Urinary bladder (tissue), 3 donors: ENCODE measurements at regions not wholly inside any gene's neighbourhood (a gene's known extent, or its start where the extent isn't known, plus 50 kb on each side); places are given as distances from the start of the nearest gene placed in this dataset.
A peak's percentile ranks its signal among the peaks of the same experiment; 100 is the strongest.

Experiments
- DNase-seq: peaks from one replicate; pipeline ENCODE4 v3.0.0-alpha.2; 2015; ENCODE audit errors: extremely low spot score
- H3K27ac ChIP-seq: one replicate; pipeline ENCODE4 v1.5.1; 2013; ENCODE audit warnings: low read depth, mild to moderate bottlenecking, moderate library complexity
- H3K36me3 ChIP-seq: one replicate; pipeline ENCODE4 v1.6.1; 2013; ENCODE audit warnings: mild to moderate bottlenecking, moderate library complexity; ENCODE audit not compliant: insufficient read depth
- H3K4me1 ChIP-seq: one replicate; pipeline ENCODE4 v1.6.1; 2013; ENCODE audit warnings: mild to moderate bottlenecking, moderate library complexity; ENCODE audit not compliant: insufficient read depth
- H3K4me3 ChIP-seq: one replicate; pipeline ENCODE4 v1.5.1; 2013; ENCODE audit warnings: low read depth, low read length
- WGBS: extraction: QIAGEN DNeasy Blood & Tissue Kit; methylation state at CpG from one replicate; pipeline ENCODE4 v1.1.7; 2013; 5-methylcytosine and 5-hydroxymethylcytosine counted together
- donor health status: healthy with polysubstance abuse.
- donor health status: healthy.

DNA sequence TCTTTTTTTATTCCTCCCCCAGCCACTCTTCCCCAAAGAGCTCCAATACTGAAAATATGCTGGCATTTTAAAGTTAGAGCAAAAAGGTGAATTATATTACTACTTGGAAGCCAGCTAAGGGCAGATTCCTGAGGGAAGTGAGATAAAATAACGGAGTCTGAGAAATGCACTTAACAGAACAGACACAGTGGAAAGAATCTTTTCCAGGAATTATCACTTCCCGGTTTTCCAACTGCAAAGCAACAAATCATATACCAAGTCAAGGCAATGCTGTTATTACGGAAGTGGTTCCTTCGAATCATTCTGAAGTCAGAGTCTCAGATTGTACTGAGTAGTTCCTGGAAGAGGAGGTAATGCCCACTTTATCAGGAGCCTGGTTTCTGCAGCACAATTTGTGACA, 435.0 kb upstream of the SPRED2 start:
- no peak overlapping the region for H3K27ac ChIP-seq
- H3K36me3 ChIP-seq, result no peaks in the 10 kb centered on the region
- H3K4me1 ChIP-seq, result no peaks in the 10 kb centered on the region
- no peak overlapping the region for H3K4me3 ChIP-seq
- peak; percentile 31 for DNase-seq
- WGBS, result 50% methylated on average over 4 of the region's 4 CpGs

DNA sequence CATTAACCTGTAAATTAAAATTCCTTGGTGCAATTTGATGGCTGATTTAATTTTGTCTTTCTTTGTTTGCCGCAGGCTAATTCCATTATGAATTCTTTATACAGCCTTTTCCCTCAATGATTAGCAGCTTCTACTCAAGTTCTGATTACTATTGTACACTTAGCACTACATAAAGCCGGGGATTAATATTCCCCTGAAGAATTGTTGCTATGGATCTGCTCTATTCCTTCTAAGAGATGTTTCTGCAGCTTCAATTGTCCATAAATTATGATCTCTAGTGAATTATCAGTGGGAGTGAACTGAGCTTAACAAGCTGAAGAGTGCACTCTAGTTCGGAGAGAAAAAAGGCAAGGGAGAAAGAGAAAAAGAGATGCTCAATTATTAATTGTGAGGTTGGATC, 433.7 kb upstream of the SPRED2 start:
- WGBS, result 82% methylated on average over 3 of the region's 3 CpGs
- DNase-seq, result no peak
- no peak overlapping the region for H3K27ac ChIP-seq
- H3K36me3 ChIP-seq, result no peaks in the 10 kb centered on the region
- no peak overlapping the region for H3K4me3 ChIP-seq
- no peaks in the 10 kb centered on the region for H3K4me1 ChIP-seq

DNA sequence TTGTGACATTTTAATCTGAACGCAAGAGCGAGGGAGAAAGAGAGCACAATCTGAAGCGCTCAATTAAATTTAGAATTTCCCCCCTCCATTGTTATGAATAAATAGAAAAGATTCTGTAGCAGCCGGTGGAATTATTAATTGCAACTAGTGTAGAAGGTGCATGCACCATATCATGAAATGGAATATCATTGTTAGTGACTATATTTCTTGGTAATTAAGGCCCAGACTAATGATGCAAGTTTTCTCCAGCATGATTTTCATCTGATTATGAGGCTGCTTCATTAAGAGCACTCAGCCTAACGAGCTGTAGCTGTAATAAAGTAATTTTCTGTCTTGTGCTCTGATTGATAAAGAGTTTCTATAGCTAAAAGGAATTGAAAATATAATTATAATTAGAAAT, 432.2 kb upstream of the SPRED2 start:
- H3K4me1 ChIP-seq, result no peaks in the 10 kb centered on the region
- no peak overlapping the region for H3K27ac ChIP-seq
- no peak overlapping the region for H3K4me3 ChIP-seq
- DNase-seq, result no peak
- H3K36me3 ChIP-seq, result no peaks in the 10 kb centered on the region
- WGBS, result 94% methylated on average over 5 of the region's 5 CpGs

DNA sequence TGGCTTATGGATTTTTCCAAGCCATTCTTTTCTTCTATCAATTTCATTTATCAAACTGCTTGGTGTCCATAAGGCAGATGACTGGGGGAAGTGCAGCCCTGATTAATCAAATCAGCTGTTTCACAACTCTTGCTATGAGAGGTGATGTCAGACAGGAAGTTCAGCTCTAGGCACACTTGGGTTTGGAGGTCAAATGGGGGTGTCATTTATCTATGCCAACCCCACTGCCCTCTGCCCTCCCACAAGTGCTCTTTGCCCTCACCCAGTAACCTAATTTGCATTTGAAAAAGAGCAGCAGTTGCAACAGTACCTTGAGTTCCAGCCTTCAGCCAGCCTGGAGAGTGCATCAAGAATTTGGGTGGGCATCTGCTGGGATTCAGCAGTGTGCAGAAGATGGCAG, 431.3 kb upstream of the SPRED2 start:
- Histone ChIP-seq H3K27ac (no peak overlapping the region), H3K4me1 (no peaks in the 10 kb centered on the region), H3K4me3 (no peak overlapping the region), H3K36me3 (no peaks in the 10 kb centered on the region)
- DNase-seq, result no peak

DNA sequence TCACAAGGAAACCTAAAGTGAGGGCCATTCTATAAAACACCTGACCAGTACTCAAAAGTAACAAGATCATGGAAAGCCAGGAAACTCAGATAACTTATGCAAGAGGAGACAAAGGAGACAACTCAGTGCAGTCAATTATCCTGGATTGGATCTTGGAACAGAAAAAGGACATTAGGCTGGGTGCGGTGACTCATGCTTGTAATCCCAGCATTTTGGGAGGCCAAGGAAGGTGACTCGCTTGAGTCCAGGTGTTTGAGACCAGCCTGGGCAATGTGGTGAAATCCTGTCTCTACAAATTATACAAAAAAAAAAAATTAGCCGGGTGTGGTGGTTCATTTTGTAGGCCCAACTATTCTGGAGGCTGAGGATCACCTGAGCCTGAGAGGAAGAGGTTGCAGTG, 424.5 kb upstream of the SPRED2 start:
- no peak for DNase-seq
- H3K4me3 ChIP-seq, result no peak overlapping the region
- 95% methylated on average over 3 of the region's 3 CpGs for WGBS
- no peaks in the 10 kb centered on the region for H3K36me3 ChIP-seq
- H3K27ac ChIP-seq, result no peak overlapping the region
- no peaks in the 10 kb centered on the region for H3K4me1 ChIP-seq

DNA sequence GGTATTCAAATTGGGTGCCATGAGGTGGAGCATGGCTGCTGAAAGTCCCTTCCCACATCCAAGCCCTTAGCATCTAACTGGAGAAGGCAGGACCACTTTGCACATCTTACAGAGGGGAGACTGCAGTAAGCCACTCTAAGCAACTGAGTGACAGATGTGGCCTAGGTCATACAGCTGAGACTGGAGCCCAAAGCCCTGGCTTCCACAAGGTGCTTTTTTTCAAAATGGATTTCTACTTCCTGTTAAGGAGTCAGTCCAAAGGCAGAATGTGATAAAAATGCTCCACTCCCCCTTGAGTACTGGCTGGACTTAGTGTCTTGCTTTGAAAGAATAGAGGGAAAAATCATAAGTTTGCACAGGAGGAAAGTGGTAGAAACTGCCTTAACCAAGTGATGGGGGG, 424.0 kb upstream of the SPRED2 start:
- H3K4me3 ChIP-seq, result no peak overlapping the region
- no peak for DNase-seq
- H3K36me3 ChIP-seq, result no peaks in the 10 kb centered on the region
- H3K27ac ChIP-seq, result no peak overlapping the region
- H3K4me1 ChIP-seq, result no peaks in the 10 kb centered on the region

DNA sequence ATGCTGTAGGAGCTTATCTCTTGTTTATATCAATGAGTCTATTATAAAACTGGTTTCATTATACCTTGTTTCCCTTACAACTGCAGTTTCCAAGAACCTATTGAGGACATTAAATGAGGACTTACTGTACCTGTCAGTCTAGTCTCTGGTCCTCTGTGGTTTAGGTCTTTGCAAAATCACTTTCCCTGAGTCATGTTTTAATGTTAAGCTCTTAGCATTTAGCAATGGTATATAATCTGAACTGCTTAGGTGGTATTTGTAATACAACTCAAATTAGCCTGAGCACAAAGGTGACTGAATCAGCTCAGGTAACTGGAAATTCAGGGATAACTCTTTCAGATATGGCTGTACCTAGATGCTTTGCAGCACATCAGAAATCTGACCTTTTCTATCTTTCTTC, 418.3 kb upstream of the SPRED2 start:
- DNase-seq, result no peak
- Histone ChIP-seq H3K36me3 (no peaks in the 10 kb centered on the region), H3K4me1 (no peaks in the 10 kb centered on the region), H3K4me3 (no peak overlapping the region), H3K27ac (no peak overlapping the region)

- no peaks in the 10 kb centered on the region for H3K4me1 ChIP-seq
- H3K36me3 ChIP-seq, result no peaks in the 10 kb centered on the region
- WGBS, result 70% methylated on average over 9 of the region's 9 CpGs
- no peak for DNase-seq
- no peak overlapping the region for H3K4me3 ChIP-seq
- H3K27ac ChIP-seq, result no peak overlapping the region
Measured at GRCh38 chr2:65846989-65847678, 414.7 kb upstream of the SPRED2 start.

DNA sequence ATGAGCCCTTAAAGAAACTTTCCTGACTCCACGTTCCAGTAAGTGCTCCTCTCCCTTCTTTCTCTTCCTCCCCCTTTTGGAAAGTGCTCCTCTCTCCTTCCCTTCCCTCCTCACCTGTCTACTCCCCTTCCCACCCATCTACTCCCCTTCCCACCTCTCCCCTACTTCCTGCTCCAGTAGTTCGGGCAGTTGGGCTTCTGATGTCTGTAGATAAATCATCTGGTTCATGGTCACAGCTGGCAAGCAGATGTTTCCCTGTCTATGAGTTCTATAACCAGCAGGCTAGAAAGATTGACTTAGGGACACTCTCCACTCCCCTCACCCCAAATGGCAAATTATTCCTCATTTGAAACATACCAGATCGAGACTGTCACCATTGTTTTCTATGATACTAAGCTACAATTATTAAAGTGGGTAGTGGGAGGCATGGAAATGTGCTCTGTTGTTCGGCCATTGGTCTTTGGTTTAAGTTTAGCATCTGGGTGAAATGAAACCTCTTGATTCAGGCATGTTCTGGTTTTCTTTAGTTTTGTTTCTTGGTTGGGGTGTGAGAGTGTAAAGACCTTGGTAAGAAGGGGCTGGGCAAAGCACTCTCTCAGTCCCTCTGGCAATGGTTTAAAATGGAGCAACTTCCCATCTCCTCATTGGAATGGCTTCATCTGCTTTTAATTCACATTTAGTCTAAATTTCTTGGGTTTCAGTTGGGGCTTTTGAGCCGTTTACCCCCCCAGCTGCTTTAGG, 413.2 kb upstream of the SPRED2 start:
- 74% methylated on average over 5 of the region's 5 CpGs for WGBS
- Histone ChIP-seq H3K4me3 (no peak overlapping the region), H3K4me1 (no peaks in the 10 kb centered on the region), H3K36me3 (no peaks in the 10 kb centered on the region), H3K27ac (no peak overlapping the region)
- DNase-seq, result no peak

DNA sequence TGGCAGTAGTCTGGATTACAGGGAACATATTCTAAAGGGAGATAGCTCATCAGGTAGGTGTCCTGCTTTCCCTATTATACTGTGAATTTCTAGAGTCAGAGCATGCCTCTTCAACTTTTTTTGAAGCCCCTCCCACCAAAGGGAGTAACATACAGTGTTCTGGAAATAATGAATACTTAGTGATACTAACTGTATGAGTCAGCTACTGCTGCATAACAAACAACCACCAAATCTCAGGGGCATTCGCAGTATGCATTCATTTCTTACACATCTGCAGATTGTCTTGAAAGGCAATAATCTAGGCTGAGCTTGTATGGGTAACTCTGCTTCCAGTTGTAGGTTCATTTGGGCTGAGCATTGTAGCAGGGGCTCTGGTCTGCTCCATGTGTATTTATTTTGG, 409.7 kb upstream of the SPRED2 start:
- WGBS, result 96% methylated on average over 1 of the region's 1 CpG
- H3K4me3 ChIP-seq, result no peak overlapping the region
- no peak for DNase-seq

DNA sequence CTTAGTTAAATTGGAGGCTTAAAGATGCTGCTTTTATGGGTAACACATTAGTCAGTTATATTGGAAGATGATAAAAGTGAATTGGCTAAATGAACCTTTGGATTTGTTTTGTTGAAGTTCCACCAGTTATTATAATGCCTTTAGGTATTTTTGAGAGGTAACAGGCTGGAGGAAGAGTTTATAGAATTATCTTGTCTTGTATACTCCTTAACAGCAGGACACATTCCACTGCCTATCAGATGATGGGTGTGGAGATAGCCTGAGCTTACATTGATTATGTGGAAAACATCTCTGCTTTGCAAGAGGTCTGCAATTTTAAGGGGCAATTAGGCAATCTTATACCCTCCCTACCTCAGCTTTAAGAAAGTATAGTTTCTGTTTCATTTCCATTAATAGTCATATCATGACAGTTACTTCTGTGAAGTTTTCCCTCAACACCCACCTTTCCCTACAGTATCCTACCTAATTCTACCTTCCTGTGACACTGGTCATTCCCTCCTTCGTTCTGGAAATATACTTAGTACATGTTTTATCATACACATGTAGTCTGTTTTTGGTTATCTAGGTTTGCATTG, 403.7 kb upstream of the SPRED2 start:
- no peaks in the 10 kb centered on the region for H3K4me1 ChIP-seq
- WGBS, result 64% methylated on average over 1 of the region's 1 CpG
- H3K27ac ChIP-seq, result no peak overlapping the region
- DNase-seq, result no peak
- no peak overlapping the region for H3K4me3 ChIP-seq
- H3K36me3 ChIP-seq, result no peaks in the 10 kb centered on the region

More for the DNA sequence above, 409.7 kb upstream of the SPRED2 start:
- Histone ChIP-seq H3K36me3 (no peaks in the 10 kb centered on the region), H3K4me1 (no peaks in the 10 kb centered on the region), H3K27ac (no peak overlapping the region)

DNA sequence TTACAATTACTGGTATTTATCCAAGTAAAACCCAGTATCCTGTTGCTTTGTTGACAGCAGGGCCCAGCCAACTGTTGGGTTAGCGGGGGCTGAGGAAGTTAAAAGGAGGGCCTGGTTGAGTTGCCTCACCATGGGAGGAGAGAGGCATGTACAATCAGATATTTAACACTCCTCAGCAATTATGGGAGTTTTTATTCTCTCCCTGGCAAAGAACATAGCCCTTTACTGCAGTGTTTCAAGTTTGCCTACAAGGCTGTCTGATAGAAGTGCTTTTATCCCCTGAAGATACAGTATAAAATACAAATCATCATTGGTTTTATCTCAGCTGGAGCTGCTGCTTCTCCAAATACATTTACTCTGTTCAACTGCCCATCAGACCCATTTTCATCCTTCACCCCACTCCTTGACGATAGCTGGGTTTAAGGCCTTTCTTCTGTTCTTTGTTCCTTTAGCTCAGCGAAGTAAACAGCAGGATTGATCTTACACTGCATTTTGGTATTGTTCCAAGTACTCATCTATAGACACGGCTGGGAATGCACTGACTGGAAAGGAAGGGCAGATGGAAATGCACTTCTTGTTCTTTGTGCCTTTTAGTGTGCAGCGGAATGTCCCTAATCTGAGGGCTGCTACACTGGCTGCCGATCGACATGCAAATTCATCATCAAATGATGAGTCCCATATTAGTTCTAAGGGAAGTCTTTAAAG, 402.5 kb upstream of the SPRED2 start:
- Histone ChIP-seq H3K4me1 (no peaks in the 10 kb centered on the region), H3K4me3 (no peak overlapping the region), H3K36me3 (no peaks in the 10 kb centered on the region), H3K27ac (no peak overlapping the region)
- WGBS, result 72% methylated on average over 7 of the region's 7 CpGs
- peak; percentile 56 for DNase-seq

GRCh38 chr2:65834062-65834461, 401.7 kb upstream of the SPRED2 start:
- Histone ChIP-seq H3K36me3 (no peaks in the 10 kb centered on the region), H3K4me3 (no peak overlapping the region), H3K27ac (no peak overlapping the region), H3K4me1 (no peaks in the 10 kb centered on the region)
- DNase-seq, result no peak
- WGBS, result 78% methylated on average over 6 of the region's 6 CpGs

DNA sequence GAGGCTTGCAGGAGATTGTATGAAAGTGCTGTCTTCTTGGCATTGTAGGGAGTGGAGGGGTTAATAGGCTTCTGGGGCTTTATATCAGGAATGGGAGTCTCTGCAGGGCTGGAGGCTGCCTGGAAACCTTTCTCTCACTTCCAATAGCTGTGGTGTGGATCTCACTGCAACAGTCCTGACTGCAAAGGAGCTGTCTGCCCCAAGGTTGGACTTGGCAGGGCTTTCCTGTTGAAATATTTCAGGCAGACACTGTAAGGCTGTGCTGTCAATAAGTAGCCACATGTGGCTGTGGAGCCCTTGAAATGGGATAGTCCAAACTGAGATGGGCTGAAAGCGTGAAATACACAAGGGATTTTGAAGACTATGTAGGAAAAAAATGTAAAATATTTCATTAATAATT, 399.1 kb upstream of the SPRED2 start:
- H3K4me3 ChIP-seq, result no peak overlapping the region
- H3K27ac ChIP-seq, result no peak overlapping the region
- H3K4me1 ChIP-seq, result no peaks in the 10 kb centered on the region
- no peak for DNase-seq
- H3K36me3 ChIP-seq, result no peaks in the 10 kb centered on the region
- 90% methylated on average over 1 of the region's 1 CpG for WGBS
